ENCODE measurements at regions not wholly inside any gene's neighbourhood (a gene's known extent, or its start where the extent isn't known, plus 50 kb on each side); places are given as distances from the start of the nearest gene placed in this dataset.

DNA sequence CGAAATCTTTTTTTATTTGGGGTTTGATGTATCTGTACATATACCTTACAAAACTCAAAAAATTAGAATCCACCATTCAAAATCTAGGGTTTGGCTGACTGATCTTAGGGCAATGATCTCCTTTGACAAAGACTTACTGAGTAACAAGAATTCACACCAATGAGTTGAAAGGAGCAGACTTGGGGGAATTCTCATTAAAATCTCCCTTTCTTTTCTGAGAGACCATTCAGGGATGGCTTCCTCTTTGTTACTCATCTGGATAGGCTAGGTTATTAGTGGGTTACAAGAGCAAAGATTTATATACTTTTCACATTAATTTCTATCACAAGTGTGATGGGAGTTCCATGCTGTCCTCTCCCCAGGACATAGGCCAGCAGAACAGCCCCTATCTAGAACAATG lies 661.0 kb downstream of the KCTD16 start:
- Histone ChIP-seq H3K4me3 (no peak overlapping the region), H3K4me1 (no peaks in the 10 kb centered on the region), H3K27me3 (ENCODE audit: low read depth) (no peaks in the 10 kb centered on the region), H3K9me3 (replicated peaks) (peaks cover 3% of the 10 kb centered on the region), H3K36me3 (no peaks in the 10 kb centered on the region), H3K27ac (replicated peaks) (no peak overlapping the region)
- TF ChIP-seq, protein P1, sequence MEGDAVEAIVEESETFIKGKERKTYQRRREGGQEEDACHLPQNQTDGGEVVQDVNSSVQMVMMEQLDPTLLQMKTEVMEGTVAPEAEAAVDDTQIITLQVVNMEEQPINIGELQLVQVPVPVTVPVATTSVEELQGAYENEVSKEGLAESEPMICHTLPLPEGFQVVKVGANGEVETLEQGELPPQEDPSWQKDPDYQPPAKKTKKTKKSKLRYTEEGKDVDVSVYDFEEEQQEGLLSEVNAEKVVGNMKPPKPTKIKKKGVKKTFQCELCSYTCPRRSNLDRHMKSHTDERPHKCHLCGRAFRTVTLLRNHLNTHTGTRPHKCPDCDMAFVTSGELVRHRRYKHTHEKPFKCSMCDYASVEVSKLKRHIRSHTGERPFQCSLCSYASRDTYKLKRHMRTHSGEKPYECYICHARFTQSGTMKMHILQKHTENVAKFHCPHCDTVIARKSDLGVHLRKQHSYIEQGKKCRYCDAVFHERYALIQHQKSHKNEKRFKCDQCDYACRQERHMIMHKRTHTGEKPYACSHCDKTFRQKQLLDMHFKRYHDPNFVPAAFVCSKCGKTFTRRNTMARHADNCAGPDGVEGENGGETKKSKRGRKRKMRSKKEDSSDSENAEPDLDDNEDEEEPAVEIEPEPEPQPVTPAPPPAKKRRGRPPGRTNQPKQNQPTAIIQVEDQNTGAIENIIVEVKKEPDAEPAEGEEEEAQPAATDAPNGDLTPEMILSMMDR (IDR thresholded peaks at IDR 0.05; ENCODE audit: borderline replicate concordance) = no peak
- DNase-seq = no peak
- intact Hi-C loops (cut with micrococcal nuclease) = no loop called here

DNA sequence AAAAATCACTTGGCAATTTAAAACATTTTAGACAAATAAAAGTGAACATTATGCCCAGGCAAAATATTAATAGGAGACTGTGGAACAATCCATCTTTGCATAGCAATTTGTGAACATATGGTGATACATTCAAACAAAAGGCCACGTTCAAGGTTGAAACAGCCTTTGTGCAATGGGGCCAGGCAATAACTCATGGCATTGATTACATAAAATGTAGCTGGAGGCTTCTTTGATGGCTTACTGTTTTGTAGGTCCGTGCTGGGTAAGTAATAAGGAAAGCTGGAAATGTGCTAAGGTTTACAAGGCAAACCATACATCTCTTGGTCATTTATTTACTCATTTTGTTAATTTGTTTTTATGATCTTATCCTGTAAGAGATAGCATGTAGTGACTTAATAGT lies 651.8 kb downstream of the KCTD16 start:
- no peak overlapping the region for H3K4me3 ChIP-seq
- intact Hi-C loops (cut with micrococcal nuclease) = no loop called here
- DNase-seq = no peak
- no peaks in the 10 kb centered on the region for H3K27me3 ChIP-seq (ENCODE audit: low read depth)
- H3K36me3 ChIP-seq = no peaks in the 10 kb centered on the region
- TF ChIP-seq, protein P1 (IDR thresholded peaks at IDR 0.05; ENCODE audit: borderline replicate concordance) = no peak
- no peak overlapping the region for H3K27ac ChIP-seq (replicated peaks)
- H3K4me1 ChIP-seq = no peaks in the 10 kb centered on the region
- H3K9me3 ChIP-seq (replicated peaks) = peaks cover 7% of the 10 kb centered on the region

DNA sequence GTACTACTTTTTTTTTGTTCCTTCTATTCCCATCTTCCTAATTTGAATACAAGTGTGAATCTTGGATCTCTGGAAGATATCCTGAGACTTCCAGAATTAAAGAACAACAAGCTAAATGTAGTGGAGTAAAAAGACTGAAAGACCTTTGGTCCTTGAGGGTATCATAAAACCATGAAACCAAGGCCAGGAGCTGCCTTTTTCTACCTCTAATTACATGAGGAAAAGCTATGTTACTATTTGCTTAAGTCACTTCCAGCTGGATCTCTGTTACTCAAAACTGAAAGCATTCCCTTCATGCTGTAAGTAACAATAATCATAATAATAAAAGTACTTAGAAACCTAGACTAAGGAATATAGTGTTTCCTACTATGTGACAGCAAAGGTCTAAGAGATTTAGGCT lies 649.6 kb downstream of the KCTD16 start:
- no peaks in the 10 kb centered on the region for H3K36me3 ChIP-seq
- H3K9me3 ChIP-seq (replicated peaks) = peaks cover 13% of the 10 kb centered on the region
- DNase-seq = no peak
- TF ChIP-seq, protein P1 (IDR thresholded peaks at IDR 0.05; ENCODE audit: borderline replicate concordance) = no peak
- no peaks in the 10 kb centered on the region for H3K4me1 ChIP-seq
- no peak overlapping the region for H3K4me3 ChIP-seq
- H3K27me3 ChIP-seq (ENCODE audit: low read depth) = no peaks in the 10 kb centered on the region
- intact Hi-C loops (cut with micrococcal nuclease) = no loop called here
- no peak overlapping the region for H3K27ac ChIP-seq (replicated peaks)

DNA sequence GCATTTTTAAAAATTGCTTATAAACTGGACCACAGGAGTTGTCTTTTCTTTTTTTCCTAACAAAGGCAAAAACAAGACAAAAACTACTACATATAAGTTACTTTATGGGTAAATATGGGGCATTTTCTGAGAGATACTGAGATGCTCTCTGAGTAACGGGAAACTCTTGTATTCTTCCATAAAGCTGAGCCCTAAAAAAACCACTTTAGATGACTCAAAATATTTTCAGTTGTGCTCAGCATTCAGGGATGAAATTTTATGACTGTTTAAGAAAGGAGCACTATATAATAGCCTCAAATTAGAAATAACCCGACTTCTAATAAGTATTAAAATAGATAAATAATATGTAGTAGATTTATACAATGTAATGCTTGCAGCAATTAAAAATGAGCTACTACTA lies 644.5 kb downstream of the KCTD16 start:
- Histone ChIP-seq H3K27ac (replicated peaks) (no peak overlapping the region), H3K9me3 (replicated peaks) (peaks cover 17% of the 10 kb centered on the region), H3K4me3 (no peak overlapping the region), H3K27me3 (ENCODE audit: low read depth) (no peaks in the 10 kb centered on the region), H3K36me3 (no peaks in the 10 kb centered on the region), H3K4me1 (no peaks in the 10 kb centered on the region)
- DNase-seq = no peak
- TF ChIP-seq, protein P1 (IDR thresholded peaks at IDR 0.05; ENCODE audit: borderline replicate concordance) = no peak
- intact Hi-C loops (cut with micrococcal nuclease) = no loop called here

DNA sequence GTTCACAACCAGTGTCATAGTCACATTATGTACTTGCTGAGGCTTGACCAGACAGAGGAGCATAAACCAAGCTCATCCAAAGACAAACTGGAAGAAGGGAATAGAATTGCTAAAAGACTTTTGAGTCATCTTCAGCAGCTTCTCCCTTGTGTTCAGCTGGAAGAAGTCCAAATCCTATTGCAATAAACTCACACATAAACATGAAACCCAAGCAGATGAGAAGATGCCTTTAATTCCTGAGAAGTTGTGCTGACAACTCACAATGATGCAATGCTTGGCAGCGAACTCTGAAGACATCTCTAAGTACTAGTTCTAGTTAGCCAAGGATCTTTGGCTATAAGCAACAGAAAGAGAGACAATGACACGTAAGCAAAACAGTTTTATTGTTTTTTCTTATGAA lies 642.1 kb downstream of the KCTD16 start:
- no peaks in the 10 kb centered on the region for H3K27me3 ChIP-seq (ENCODE audit: low read depth)
- intact Hi-C loops (cut with micrococcal nuclease) = no loop called here
- no peak overlapping the region for H3K4me3 ChIP-seq
- no peak for DNase-seq
- peaks cover 29% of the 10 kb centered on the region for H3K9me3 ChIP-seq (replicated peaks)
- TF ChIP-seq, protein P1 (IDR thresholded peaks at IDR 0.05; ENCODE audit: borderline replicate concordance) = no peak
- no peak overlapping the region for H3K27ac ChIP-seq (replicated peaks)
- H3K36me3 ChIP-seq = no peaks in the 10 kb centered on the region
- no peaks in the 10 kb centered on the region for H3K4me1 ChIP-seq

DNA sequence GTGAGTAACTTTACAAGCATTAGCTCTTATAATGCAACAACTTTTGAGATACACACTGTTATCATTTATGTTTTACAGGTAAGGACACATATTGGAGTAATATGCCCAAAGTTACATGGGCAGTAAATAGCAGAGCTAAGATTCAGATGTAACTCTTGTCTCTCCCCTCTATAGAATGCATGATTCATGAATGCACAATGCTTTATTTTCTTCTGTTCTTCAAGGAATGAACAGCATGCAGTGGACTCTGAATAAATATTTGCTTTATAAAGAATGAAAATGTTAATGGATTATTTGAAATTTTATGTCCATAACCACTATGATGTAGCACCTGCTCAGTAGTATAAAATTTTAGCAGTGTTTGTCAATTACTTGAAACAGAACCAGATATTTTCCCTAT lies 629.5 kb downstream of the KCTD16 start:
- Histone ChIP-seq H3K9me3 (replicated peaks) (no peaks in the 10 kb centered on the region), H3K36me3 (no peaks in the 10 kb centered on the region), H3K4me3 (no peak overlapping the region), H3K27ac (replicated peaks) (no peak overlapping the region), H3K27me3 (ENCODE audit: low read depth) (no peaks in the 10 kb centered on the region), H3K4me1 (no peaks in the 10 kb centered on the region)
- TF ChIP-seq, protein P1 (IDR thresholded peaks at IDR 0.05; ENCODE audit: borderline replicate concordance) = no peak
- intact Hi-C loops (cut with micrococcal nuclease) = no loop called here
- DNase-seq = no peak
